Neural cell (in vitro differentiated cells): ENCODE measurements at regions not wholly inside any gene's neighbourhood (a gene's known extent, or its start where the extent isn't known, plus 50 kb on each side); places are given as distances from the start of the nearest gene placed in this dataset.

Experiments
- H2AFZ ChIP-seq: fragments of 200-600, 300-800 bp; sonication (generic), shearing (Covaris generic); 2 replicates; pipeline ENCODE4 v1.6.0; 2014; ENCODE audit warnings: low read depth, mild to moderate bottlenecking, antibody characterized with exemption, low read length, moderate library complexity
- H3F3A ChIP-seq: fragments of 200-600 bp; shearing (Covaris generic); 2 replicates; pipeline ENCODE4 v1.6.1; 2016; ENCODE audit warnings: mild to moderate bottlenecking, moderate library complexity, mixed read lengths, antibody characterized with exemption, low read length; ENCODE audit not compliant: insufficient read depth, poor library complexity, severe bottlenecking
- H3K27ac ChIP-seq: fragments of 200-600, 300-800 bp; sonication (generic), shearing (Covaris generic); 2 replicates; pipeline ENCODE4 v1.5.1; 2014; ENCODE audit warnings: mild to moderate bottlenecking, low read length, moderate library complexity
- H3K27me3 ChIP-seq: fragments of 300-800, 200-600 bp; sonication (generic), shearing (Covaris generic); 2 replicates; pipeline ENCODE4 v1.6.0; 2014; ENCODE audit warnings: mild to moderate bottlenecking, low read depth, low read length, moderate library complexity; ENCODE audit not compliant: insufficient read depth
- H3K36me3 ChIP-seq: fragments of 300-800, 200-600 bp; sonication (generic), shearing (Covaris generic); 2 replicates; pipeline ENCODE4 v1.5.1; 2014; ENCODE audit warnings: mild to moderate bottlenecking, antibody characterized with exemption, low read length, moderate library complexity; ENCODE audit not compliant: insufficient read depth
- H3K4me2 ChIP-seq: fragments of 300-800, 200-600 bp; sonication (generic), shearing (Covaris generic); 2 replicates; pipeline ENCODE4 v1.6.0; 2014; ENCODE audit warnings: mild to moderate bottlenecking, low read length
- H3K4me3 ChIP-seq: fragments of 300-800, 200-600 bp; sonication (generic), shearing (Covaris generic); 2 replicates; pipeline ENCODE4 v1.5.1; 2014; ENCODE audit warnings: mild to moderate bottlenecking, low read length, moderate library complexity
- H3K79me2 ChIP-seq: fragments of 200-600 bp; shearing (Covaris generic); replicated peaks from 2 replicates; pipeline ENCODE4 v1.6.0; 2014; ENCODE audit warnings: mild to moderate bottlenecking, low read length, moderate library complexity; ENCODE audit not compliant: insufficient read depth
- H3K9ac ChIP-seq: fragments of 300-800, 200-600 bp; sonication (generic), shearing (Covaris generic); 2 replicates; pipeline ENCODE4 v1.6.1; 2016; ENCODE audit warnings: mild to moderate bottlenecking, low read length, mixed read lengths
- H3K9me2 ChIP-seq: fragments of 200-600 bp; shearing (Covaris generic); 2 replicates; pipeline ENCODE4 v1.6.1; 2016; ENCODE audit warnings: mild to moderate bottlenecking, low read length, mixed read lengths; ENCODE audit not compliant: insufficient read depth
- H3K9me3 ChIP-seq: fragments of 200-600, 300-800 bp; sonication (generic), shearing (Covaris generic); 2 replicates; pipeline ENCODE4 v1.6.1; 2016; ENCODE audit warnings: mild to moderate bottlenecking, mixed run types, low read length, moderate library complexity, mixed read lengths
- H4K20me1 ChIP-seq: fragments of 200-600 bp; shearing (Covaris generic); 2 replicates; pipeline ENCODE4 v1.6.1; 2016; ENCODE audit warnings: mild to moderate bottlenecking, mixed run types; ENCODE audit not compliant: insufficient read depth
- CTCF ChIP-seq: fragments of 450-650 bp; IDR thresholded peaks from 2 replicates; pipeline ENCODE4 v1.5.1; 2014; ENCODE audit warnings: antibody characterized with exemption, mild to moderate bottlenecking, moderate library complexity; ENCODE audit not compliant: poor library complexity, severe bottlenecking
- EP300 ChIP-seq: fragments of 450-650 bp; conservative IDR thresholded peaks from 2 replicates; pipeline ENCODE4 v1.6.1; 2014; ENCODE audit warnings: antibody characterized with exemption, mild to moderate bottlenecking, moderate library complexity; ENCODE audit not compliant: poor library complexity, severe bottlenecking
- EZH2 ChIP-seq: fragments of 200-600, 300-800 bp; shearing (Covaris generic), sonication (generic); IDR thresholded peaks from 2 replicates; pipeline ENCODE4 v1.6.1; 2014; ENCODE audit warnings: antibody characterized with exemption, low read length, borderline replicate concordance, mild to moderate bottlenecking; ENCODE audit not compliant: insufficient read depth, poor library complexity, severe bottlenecking
- MXI1 ChIP-seq: fragments of 450-650 bp; conservative IDR thresholded peaks from 2 replicates; pipeline ENCODE4 v1.6.1; 2014; ENCODE audit warnings: antibody characterized with exemption, mild to moderate bottlenecking; ENCODE audit not compliant: poor library complexity, severe bottlenecking
- POLR2AphosphoS5 ChIP-seq: IDR thresholded peaks from 2 replicates; pipeline ENCODE4 v1.6.1; 2012
- RAD21 ChIP-seq: fragments of 450-650 bp; conservative IDR thresholded peaks from 2 replicates; pipeline ENCODE4 v1.6.1; 2014; ENCODE audit warnings: antibody characterized with exemption, mild to moderate bottlenecking, moderate library complexity
- REST ChIP-seq: IDR thresholded peaks from 2 replicates; pipeline ENCODE4 v1.6.1; 2012; ENCODE audit warnings: borderline replicate concordance
- SMC3 ChIP-seq: fragments of 450-650 bp; conservative IDR thresholded peaks from 2 replicates; pipeline ENCODE4 v1.6.1; 2014; ENCODE audit warnings: antibody characterized with exemption, mild to moderate bottlenecking, moderate library complexity; ENCODE audit not compliant: poor library complexity
- TAF1 ChIP-seq: IDR thresholded peaks from 2 replicates; pipeline ENCODE4 v1.6.1; 2012; ENCODE audit warnings: low read depth

GRCh38 chr6:48917233-48917632 is 545.8 kb downstream of the MMUT start:
- H3K79me2 ChIP-seq, result no peaks in the 10 kb centered on the region
- no peak overlapping the region for H3K4me3 ChIP-seq
- no peak overlapping the region for H2AFZ ChIP-seq
- TF ChIP-seq CTCF, result no peak
- no peak for TF ChIP-seq TAF1
- TF ChIP-seq MXI1, result no peak
- TF ChIP-seq EP300, result no peak
- no peak for TF ChIP-seq REST
- TF ChIP-seq RAD21, result no peak
- no peak for TF ChIP-seq EZH2
- TF ChIP-seq SMC3, result no peak
- TF ChIP-seq POLR2AphosphoS5, result no peak
- no peaks in the 10 kb centered on the region for H3K9me3 ChIP-seq
- H3K27ac ChIP-seq, result no peak overlapping the region
- no peak overlapping the region for H3K9ac ChIP-seq
- H3K27me3 ChIP-seq, result no peaks in the 10 kb centered on the region
- no peaks in the 10 kb centered on the region for H3K9me2 ChIP-seq
- H4K20me1 ChIP-seq, result no peaks in the 10 kb centered on the region
- H3K36me3 ChIP-seq, result no peaks in the 10 kb centered on the region
- H3F3A ChIP-seq, result no peaks in the 10 kb centered on the region
- H3K4me2 ChIP-seq, result no peak overlapping the region

- H3K9ac ChIP-seq, result no peak overlapping the region
- H3K27me3 ChIP-seq, result no peaks in the 10 kb centered on the region
- H3K36me3 ChIP-seq, result no peaks in the 10 kb centered on the region
- H3K79me2 ChIP-seq, result no peaks in the 10 kb centered on the region
- H3K9me2 ChIP-seq, result no peaks in the 10 kb centered on the region
- no peak overlapping the region for H3K4me3 ChIP-seq
- H4K20me1 ChIP-seq, result no peaks in the 10 kb centered on the region
- no peak for TF ChIP-seq EP300
- TF ChIP-seq EZH2, result no peak
- no peak for TF ChIP-seq RAD21
- no peak for TF ChIP-seq TAF1
- no peak for TF ChIP-seq SMC3
- TF ChIP-seq REST, result no peak
- TF ChIP-seq CTCF, result no peak
- TF ChIP-seq MXI1, result no peak
- TF ChIP-seq POLR2AphosphoS5, result no peak
- H3K4me2 ChIP-seq, result no peak overlapping the region
- H2AFZ ChIP-seq, result no peak overlapping the region
- no peak overlapping the region for H3K27ac ChIP-seq
- no peaks in the 10 kb centered on the region for H3K9me3 ChIP-seq
- no peaks in the 10 kb centered on the region for H3F3A ChIP-seq
These were observed 546.4 kb downstream of the MMUT start for GRCh38 chr6:48916607-48917006.
